Ascending aorta (tissue), 2 donors: ENCODE measurements at regions not wholly inside any gene's neighbourhood (a gene's known extent, or its start where the extent isn't known, plus 50 kb on each side); places are given as distances from the start of the nearest gene placed in this dataset.

Experiments used
- DNase-seq, 2 donors: peaks; one replicate each; pipeline ENCODE4 v3.0.0-alpha.2; 2019; ENCODE audit warnings: low spot score in 2 of 2
- H3K27ac ChIP-seq, 2 donors: fragments of 200-600 bp; sonication (generic); one replicate each; pipeline ENCODE4 v1.5.1; 2016 to 2017; ENCODE audit warnings: mild to moderate bottlenecking in 1 of 2
- H3K27me3 ChIP-seq: fragments of 200-600 bp; sonication (generic); one replicate; pipeline ENCODE4 v1.5.1; 2017
- H3K36me3 ChIP-seq, 2 donors: fragments of 200-600 bp; sonication (generic); one replicate each; pipeline ENCODE4 v1.5.1; 2016
- H3K4me1 ChIP-seq, 2 donors: fragments of 200-600 bp; sonication (generic); one replicate each; pipeline ENCODE4 v1.5.1; 2016 to 2017; ENCODE audit warnings: mild to moderate bottlenecking in 1 of 2
- H3K4me3 ChIP-seq, 2 donors: fragments of 200-600 bp; sonication (generic); one replicate each; pipeline ENCODE4 v1.5.1; 2016 to 2017; ENCODE audit warnings: mild to moderate bottlenecking in 1 of 2
- H3K9me3 ChIP-seq, 2 donors: fragments of 200-600 bp; sonication (generic); one replicate each; pipeline ENCODE4 v1.5.1; 2016
- CTCF ChIP-seq, 3 experiments: fragments of 200-600 bp in 2 of 3; fragments of 450-650 bp in 1 of 3; sonication (generic) in 2 of 3; IDR thresholded peaks; one replicate each; pipeline ENCODE4 v1.5.1; 2016 to 2019; ENCODE audit warnings: antibody characterized with exemption in 3 of 3, mild to moderate bottlenecking in 1 of 3, moderate library complexity in 1 of 3
- intact Hi-C: fragments of 100-400 bp; cut with DNase I; formaldehyde crosslinking; loops from one replicate; pipeline ENCODE4 v1.15.1; 2023

GRCh38 chr22:49417833-49418232 is 409.8 kb downstream of the BRD1 start:
- no peak overlapping the region for H3K4me3 ChIP-seq
- no peak for DNase-seq
- intact Hi-C loops: no loop called here
- no peaks in the 10 kb centered on the region for H3K4me1 ChIP-seq
- no peak for TF ChIP-seq CTCF (IDR thresholded peaks at IDR 0.05)
- no peaks in the 10 kb centered on the region for H3K27me3 ChIP-seq
- no peaks in the 10 kb centered on the region for H3K9me3 ChIP-seq
- no peaks in the 10 kb centered on the region for H3K36me3 ChIP-seq
- no peak overlapping the region for H3K27ac ChIP-seq

GRCh38 chr22:49417326-49417725 is 410.3 kb downstream of the BRD1 start:
- peak in 1 of 2 donors; percentile 55 for DNase-seq
- no peaks in the 10 kb centered on the region for H3K9me3 ChIP-seq
- no peaks in the 10 kb centered on the region for H3K36me3 ChIP-seq
- no peaks in the 10 kb centered on the region for H3K27me3 ChIP-seq
- H3K27ac ChIP-seq: no peak overlapping the region
- intact Hi-C loops: no loop called here
- no peak overlapping the region for H3K4me3 ChIP-seq
- H3K4me1 ChIP-seq: no peaks in the 10 kb centered on the region
- TF ChIP-seq CTCF (IDR thresholded peaks at IDR 0.05): no peak

- Histone ChIP-seq H3K27me3 (no peaks in the 10 kb centered on the region), H3K27ac (no peak overlapping the region), H3K36me3 (no peaks in the 10 kb centered on the region), H3K4me3 (no peak overlapping the region), H3K9me3 (no peaks in the 10 kb centered on the region), H3K4me1 (no peaks in the 10 kb centered on the region)
- TF ChIP-seq CTCF (IDR thresholded peaks at IDR 0.05): no peak
- intact Hi-C loops: no loop called here
- DNase-seq: peak in 1 of 2 donors; percentile 21
Measured at GRCh38 chr22:49415151-49415951, 412.3 kb downstream of the BRD1 start.

- no peak for TF ChIP-seq CTCF (IDR thresholded peaks at IDR 0.05)
- H3K9me3 ChIP-seq: no peaks in the 10 kb centered on the region
- intact Hi-C loops: no loop called here
- H3K4me3 ChIP-seq: no peak overlapping the region
- peak in 1 of 2 donors; percentile 21 for DNase-seq
- H3K36me3 ChIP-seq: no peaks in the 10 kb centered on the region
- no peaks in the 10 kb centered on the region for H3K27me3 ChIP-seq
- H3K4me1 ChIP-seq: no peaks in the 10 kb centered on the region
- H3K27ac ChIP-seq: no peak overlapping the region
Measured at GRCh38 chr22:49413551-49413950, 414.1 kb downstream of the BRD1 start.

GRCh38 chr22:49413146-49413545 is 414.5 kb downstream of the BRD1 start:
- Histone ChIP-seq H3K36me3 (no peaks in the 10 kb centered on the region), H3K27ac (no peak overlapping the region), H3K27me3 (no peaks in the 10 kb centered on the region), H3K4me1 (no peaks in the 10 kb centered on the region), H3K9me3 (no peaks in the 10 kb centered on the region), H3K4me3 (no peak overlapping the region)
- DNase-seq: peak in 1 of 2 donors; percentile 22
- no peak for TF ChIP-seq CTCF (IDR thresholded peaks at IDR 0.05)
- intact Hi-C loops: no loop called here
